Thyroid gland (tissue), 4 donors: ENCODE measurements at regions not wholly inside any gene's neighbourhood (a gene's known extent, or its start where the extent isn't known, plus 50 kb on each side); places are given as distances from the start of the nearest gene placed in this dataset.

Source experiments
- CTCF ChIP-seq, 6 experiments: fragments of 200-600 bp in 3 of 6; fragments of 450-650 bp in 3 of 6; sonication (generic) in 3 of 6; IDR thresholded peaks; one replicate each; pipeline ENCODE4 v1.5.1; 2016 to 2019; ENCODE audit warnings: antibody characterized with exemption in 6 of 6, mild to moderate bottlenecking in 2 of 6, inconsistent platforms in 1 of 6, moderate library complexity in 1 of 6
- POLR2A ChIP-seq, 2 donors: fragments of 450-650 bp; IDR thresholded peaks; one replicate each; pipeline ENCODE4 v1.6.1; 2017; ENCODE audit warnings: antibody characterized with exemption in 2 of 2, mild to moderate bottlenecking in 2 of 2, moderate library complexity in 1 of 2

GRCh38 chr2:51693640-51694039 lies 661.7 kb upstream of the NRXN1 start:
- TF ChIP-seq CTCF (IDR thresholded peaks at IDR 0.05) (no peak), POLR2A (IDR thresholded peaks at IDR 0.05) (no peak)
